Stimulated activated memory B cell treated with anti-CD40 and anti-IgM and Interleukin-4, amounts not matched to agents 10 μg/mL and 1 μg/mL and 100 μg/mL, for 72 hours (primary cell): ENCODE measurements at regions not wholly inside any gene's neighbourhood (a gene's known extent, or its start where the extent isn't known, plus 50 kb on each side); places are given as distances from the start of the nearest gene placed in this dataset.
A peak's percentile ranks its signal among the peaks of the same experiment; 100 is the strongest.
"Not testable (repeated sequence)": the region's sequence is repeated elsewhere in the genome, so short reads cannot be mapped to it uniquely, and the experiment has no call there.

Experiments used
- ATAC-seq: fragments of 150-1000 bp; cut with Tn5 transposase; 2 replicates; pipeline ENCODE4 v1.10.0; 2021
- H3K27ac Mint-ChIP-seq: one replicate; pipeline ENCODE4 v1.8.0; 2022; ENCODE audit warnings: mild to moderate bottlenecking, mixed read lengths
- H3K27me3 Mint-ChIP-seq: one replicate; pipeline ENCODE4 v1.8.0; 2022; ENCODE audit warnings: mixed read lengths
- H3K36me3 Mint-ChIP-seq: one replicate; pipeline ENCODE4 v1.8.0; 2022; ENCODE audit warnings: mixed read lengths
- H3K4me1 Mint-ChIP-seq: one replicate; pipeline ENCODE4 v1.8.0; 2022; ENCODE audit warnings: mixed read lengths
- H3K4me3 Mint-ChIP-seq: one replicate; pipeline ENCODE4 v1.8.0; 2022; ENCODE audit warnings: mild to moderate bottlenecking, moderate library complexity, mixed read lengths
- H3K9me3 Mint-ChIP-seq: one replicate; pipeline ENCODE4 v1.8.0; 2022; ENCODE audit warnings: mixed read lengths

GRCh38 chr3:173255555-173255954 lies 114.5 kb upstream of the SPATA16 start:
- no peaks in the 10 kb centered on the region for H3K27me3 Mint-ChIP-seq
- ATAC-seq, result no peak

GRCh38 chr3:173253471-173253870 lies 112.4 kb upstream of the SPATA16 start:
- no peaks in the 10 kb centered on the region for H3K27me3 Mint-ChIP-seq
- peaks cover 3% of the 10 kb centered on the region for H3K9me3 Mint-ChIP-seq
- H3K27ac Mint-ChIP-seq, result no peak overlapping the region
- no peak for ATAC-seq
- no peaks in the 10 kb centered on the region for H3K36me3 Mint-ChIP-seq
- no peaks in the 10 kb centered on the region for H3K4me1 Mint-ChIP-seq
- H3K4me3 Mint-ChIP-seq, result no peak overlapping the region

More at GRCh38 chr3:173255555-173255954, 114.5 kb upstream of the SPATA16 start:
- Mint-ChIP-seq H3K4me1 (no peaks in the 10 kb centered on the region), H3K27ac (no peak overlapping the region), H3K9me3 (peaks cover 3% of the 10 kb centered on the region), H3K36me3 (no peaks in the 10 kb centered on the region), H3K4me3 (no peak overlapping the region)

GRCh38 chr3:173249457-173249856 lies 108.4 kb upstream of the SPATA16 start:
- ATAC-seq, result no peak
- Mint-ChIP-seq H3K27me3 (no peaks in the 10 kb centered on the region), H3K4me1 (no peaks in the 10 kb centered on the region), H3K9me3 (no peaks in the 10 kb centered on the region), H3K36me3 (no peaks in the 10 kb centered on the region), H3K4me3 (no peak overlapping the region), H3K27ac (no peak overlapping the region)

GRCh38 chr3:173241727-173242126 lies 100.7 kb upstream of the SPATA16 start:
- no peaks in the 10 kb centered on the region for H3K4me1 Mint-ChIP-seq
- H3K27ac Mint-ChIP-seq, result no peak overlapping the region
- H3K9me3 Mint-ChIP-seq, result peaks cover 4% of the 10 kb centered on the region
- no peaks in the 10 kb centered on the region for H3K27me3 Mint-ChIP-seq
- H3K36me3 Mint-ChIP-seq, result no peaks in the 10 kb centered on the region
- no peak for ATAC-seq
- no peak overlapping the region for H3K4me3 Mint-ChIP-seq

- Mint-ChIP-seq H3K36me3 (no peaks in the 10 kb centered on the region), H3K27me3 (no peaks in the 10 kb centered on the region), H3K4me1 (no peaks in the 10 kb centered on the region), H3K4me3 (no peak overlapping the region), H3K27ac (no peak overlapping the region), H3K9me3 (peaks cover 4% of the 10 kb centered on the region)
- ATAC-seq, result peak; percentile 27
These were observed 97.1 kb upstream of the SPATA16 start for GRCh38 chr3:173238091-173238490.

GRCh38 chr3:173225351-173225750 lies 84.3 kb upstream of the SPATA16 start:
- H3K27me3 Mint-ChIP-seq, result no peaks in the 10 kb centered on the region
- peaks cover 4% of the 10 kb centered on the region for H3K9me3 Mint-ChIP-seq
- H3K27ac Mint-ChIP-seq, result no peak overlapping the region
- H3K4me3 Mint-ChIP-seq, result no peak overlapping the region
- no peak for ATAC-seq
- no peaks in the 10 kb centered on the region for H3K36me3 Mint-ChIP-seq
- H3K4me1 Mint-ChIP-seq, result no peaks in the 10 kb centered on the region

- no peak overlapping the region for H3K27ac Mint-ChIP-seq
- H3K36me3 Mint-ChIP-seq, result no peaks in the 10 kb centered on the region
- H3K4me1 Mint-ChIP-seq, result no peaks in the 10 kb centered on the region
These were observed 80.0 kb upstream of the SPATA16 start for GRCh38 chr3:173221010-173221409.

GRCh38 chr3:173217127-173217526 lies 76.1 kb upstream of the SPATA16 start:
- Mint-ChIP-seq H3K36me3 (no peaks in the 10 kb centered on the region), H3K27ac (no peak overlapping the region), H3K9me3 (peaks cover 15% of the 10 kb centered on the region), H3K27me3 (no peaks in the 10 kb centered on the region), H3K4me3 (no peak overlapping the region), H3K4me1 (no peaks in the 10 kb centered on the region)
- no peak for ATAC-seq

More at GRCh38 chr3:173221010-173221409, 80.0 kb upstream of the SPATA16 start:
- Mint-ChIP-seq H3K27me3 (no peaks in the 10 kb centered on the region), H3K9me3 (peaks cover 13% of the 10 kb centered on the region), H3K4me3 (no peak overlapping the region)
- ATAC-seq, result no peak

- Mint-ChIP-seq H3K27me3 (no peaks in the 10 kb centered on the region), H3K4me3 (no peak overlapping the region), H3K36me3 (no peaks in the 10 kb centered on the region), H3K9me3 (peaks cover 15% of the 10 kb centered on the region), H3K27ac (no peak overlapping the region), H3K4me1 (no peaks in the 10 kb centered on the region)
- ATAC-seq, result no peak
These were observed 75.0 kb upstream of the SPATA16 start for GRCh38 chr3:173216063-173216462.

GRCh38 chr3:173214576-173214975 lies 73.5 kb upstream of the SPATA16 start:
- no peaks in the 10 kb centered on the region for H3K36me3 Mint-ChIP-seq
- H3K27me3 Mint-ChIP-seq, result no peaks in the 10 kb centered on the region
- H3K4me3 Mint-ChIP-seq, result no peak overlapping the region
- H3K27ac Mint-ChIP-seq, result no peak overlapping the region
- no peaks in the 10 kb centered on the region for H3K4me1 Mint-ChIP-seq
- ATAC-seq, result no peak
- peaks cover 10% of the 10 kb centered on the region for H3K9me3 Mint-ChIP-seq

GRCh38 chr3:173199568-173199967 lies 58.5 kb upstream of the SPATA16 start:
- Mint-ChIP-seq H3K27ac (no peak overlapping the region), H3K4me1 (no peaks in the 10 kb centered on the region), H3K4me3 (no peak overlapping the region), H3K27me3 (no peaks in the 10 kb centered on the region), H3K9me3 (peaks cover 3% of the 10 kb centered on the region), H3K36me3 (no peaks in the 10 kb centered on the region)
- no peak for ATAC-seq

GRCh38 chr3:173194868-173195267 lies 53.8 kb upstream of the SPATA16 start:
- not testable (repeated sequence) for H3K27ac Mint-ChIP-seq, H3K27me3 Mint-ChIP-seq, H3K36me3 Mint-ChIP-seq, H3K4me1 Mint-ChIP-seq, ATAC-seq, H3K4me3 Mint-ChIP-seq, H3K9me3 Mint-ChIP-seq

GRCh38 chr3:173191611-173192010 lies 50.6 kb upstream of the SPATA16 start:
- no peak overlapping the region for H3K4me3 Mint-ChIP-seq
- H3K36me3 Mint-ChIP-seq, result no peaks in the 10 kb centered on the region
- ATAC-seq, result no peak
- no peaks in the 10 kb centered on the region for H3K27me3 Mint-ChIP-seq
- H3K4me1 Mint-ChIP-seq, result no peaks in the 10 kb centered on the region
- H3K27ac Mint-ChIP-seq, result no peak overlapping the region
- peaks cover 6% of the 10 kb centered on the region for H3K9me3 Mint-ChIP-seq
